ENCODE measurements at regions not wholly inside any gene's neighbourhood (a gene's known extent, or its start where the extent isn't known, plus 50 kb on each side); places are given as distances from the start of the nearest gene placed in this dataset.

- Mint-ChIP-seq H3K27ac (ENCODE audit: unreplicated experiment) (no peak overlapping the region), H3K4me1 (ENCODE audit: low read depth, unreplicated experiment) (peaks cover 6% of the 10 kb centered on the region), H3K27me3 (ENCODE audit: insufficient read depth, unreplicated experiment) (peaks cover 5% of the 10 kb centered on the region), H3K9me3 (ENCODE audit: unreplicated experiment) (no peaks in the 10 kb centered on the region), H3K36me3 (ENCODE audit: insufficient read depth, unreplicated experiment) (no peaks in the 10 kb centered on the region), H3K4me3 (ENCODE audit: unreplicated experiment) (no peak overlapping the region)
- no TSS peak for BruUV-seq (replicated peaks)
- Histone ChIP-seq H3K4me1 (no peaks in the 10 kb centered on the region), H3K27me3 (replicated peaks; ENCODE audit: control insufficient read depth, insufficient read depth, low read length) (no peaks in the 10 kb centered on the region), H3K9me3 (no peaks in the 10 kb centered on the region), H3K4me3 (ENCODE audit: low read depth, low read length) (no peak overlapping the region), H3K36me3 (ENCODE audit: control insufficient read depth, insufficient read depth, low read length) (no peaks in the 10 kb centered on the region)
- intact Hi-C loops (cut with micrococcal nuclease; ENCODE audit: unreplicated experiment) = no loop called here
- ChIA-PET CTCF (no interaction called here), POLR2A (no interaction called here)
- TF ChIP-seq CTCF (IDR thresholded peaks at IDR 0.05; ENCODE audit: insufficient read depth in 1 of 2, low read depth in 1 of 2, low read length in 1 of 2, severe bottlenecking in 1 of 2, unreplicated experiment in 1 of 2) = no peak
- DNase-seq = no peak
These were observed 323.8 kb upstream of the GALNT5 start for GRCh38 chr2:156933645-156934225.

- POLR2A ChIA-PET = no interaction called here
- no TSS peak for BruUV-seq (replicated peaks)
- no peak overlapping the region for H3K4me3 Mint-ChIP-seq (ENCODE audit: unreplicated experiment)
These were observed 321.9 kb upstream of the GALNT5 start for GRCh38 chr2:156935616-156936015.

GRCh38 chr2:156937430-156937829 is 320.1 kb upstream of the GALNT5 start:
- no peak overlapping the region for H3K27ac Mint-ChIP-seq (ENCODE audit: unreplicated experiment)

More at GRCh38 chr2:156935616-156936015, 321.9 kb upstream of the GALNT5 start:
- Mint-ChIP-seq H3K9me3 (ENCODE audit: unreplicated experiment) (no peaks in the 10 kb centered on the region), H3K27ac (ENCODE audit: unreplicated experiment) (no peak overlapping the region), H3K4me1 (ENCODE audit: low read depth, unreplicated experiment) (peaks cover 6% of the 10 kb centered on the region), H3K36me3 (ENCODE audit: insufficient read depth, unreplicated experiment) (no peaks in the 10 kb centered on the region), H3K27me3 (ENCODE audit: insufficient read depth, unreplicated experiment) (peaks cover 5% of the 10 kb centered on the region)
- H3K4me3 ChIP-seq (ENCODE audit: low read depth, low read length) = no peak overlapping the region
- no peaks in the 10 kb centered on the region for H3K9me3 ChIP-seq
- no peak for DNase-seq
- no peaks in the 10 kb centered on the region for H3K27me3 ChIP-seq (replicated peaks; ENCODE audit: control insufficient read depth, insufficient read depth, low read length)
- H3K36me3 ChIP-seq (ENCODE audit: control insufficient read depth, insufficient read depth, low read length) = no peaks in the 10 kb centered on the region
- intact Hi-C loops (cut with micrococcal nuclease; ENCODE audit: unreplicated experiment) = no loop called here
- CTCF ChIA-PET = no interaction called here
- TF ChIP-seq CTCF (IDR thresholded peaks at IDR 0.05; ENCODE audit: insufficient read depth in 1 of 2, low read depth in 1 of 2, low read length in 1 of 2, severe bottlenecking in 1 of 2, unreplicated experiment in 1 of 2) = no peak
- no peaks in the 10 kb centered on the region for H3K4me1 ChIP-seq

More at GRCh38 chr2:156937430-156937829, 320.1 kb upstream of the GALNT5 start:
- intact Hi-C loops (cut with micrococcal nuclease; ENCODE audit: unreplicated experiment) = no loop called here
- POLR2A ChIA-PET = interaction anchor here (0.7 kb wide), 1 partner anchor 392 kb away, joined by 4 read pairs; no protein-coding TSS in a partner anchor
- peaks cover 2% of the 10 kb centered on the region for H3K27me3 Mint-ChIP-seq (ENCODE audit: insufficient read depth, unreplicated experiment)
- no peaks in the 10 kb centered on the region for H3K4me1 ChIP-seq
- no peak overlapping the region for H3K4me3 Mint-ChIP-seq (ENCODE audit: unreplicated experiment)
- H3K9me3 Mint-ChIP-seq (ENCODE audit: unreplicated experiment) = no peaks in the 10 kb centered on the region
- no peak for TF ChIP-seq CTCF (IDR thresholded peaks at IDR 0.05; ENCODE audit: insufficient read depth in 1 of 2, low read depth in 1 of 2, low read length in 1 of 2, severe bottlenecking in 1 of 2, unreplicated experiment in 1 of 2)
- H3K36me3 ChIP-seq (ENCODE audit: control insufficient read depth, insufficient read depth, low read length) = no peaks in the 10 kb centered on the region
- H3K27me3 ChIP-seq (replicated peaks; ENCODE audit: control insufficient read depth, insufficient read depth, low read length) = no peaks in the 10 kb centered on the region
- DNase-seq = no peak
- BruUV-seq (replicated peaks) = no TSS peak
- H3K4me3 ChIP-seq (ENCODE audit: low read depth, low read length) = no peak overlapping the region
- H3K36me3 Mint-ChIP-seq (ENCODE audit: insufficient read depth, unreplicated experiment) = no peaks in the 10 kb centered on the region
- peaks cover 6% of the 10 kb centered on the region for H3K4me1 Mint-ChIP-seq (ENCODE audit: low read depth, unreplicated experiment)
- H3K9me3 ChIP-seq = no peaks in the 10 kb centered on the region
- CTCF ChIA-PET = no interaction called here

All from Caco-2 (cell line).